A673 (cell line): ENCODE measurements at regions not wholly inside any gene's neighbourhood (a gene's known extent, or its start where the extent isn't known, plus 50 kb on each side); places are given as distances from the start of the nearest gene placed in this dataset.

Experiments used
- BruUV-seq: library from RNA; stranded (reverse); fragments of 400-500 nt; replicated peaks from 2 replicates; lab custom pipeline; 2021; lab: Mats Ljungman, UMichigan
- CTCF ChIA-PET: fragments of 300-600 bp; sonication (Branson Sonifier 250); formaldehyde crosslinking; loops from one replicate; lab custom pipeline; 2022; ENCODE audit warnings: antibody characterized with exemption; lab: Charles Lee
- POLR2A ChIA-PET: fragments of 300-600 bp; sonication (Branson Sonifier 250); formaldehyde crosslinking; loops from one replicate; lab custom pipeline; 2022; ENCODE audit warnings: antibody characterized with exemption; ENCODE audit not compliant: low non-redundant PET; lab: Charles Lee
- DNase-seq: peaks from one replicate; pipeline ENCODE4 v3.0.0-alpha.2; 2015; ENCODE audit warnings: low spot score
- H3K27ac ChIP-seq: fragments of 200-600 bp; sonication (generic); 2 replicates; pipeline ENCODE4 v1.5.1; 2016; ENCODE audit warnings: mixed run types, low read depth, mild to moderate bottlenecking, mixed read lengths, antibody characterized with exemption, low read length; ENCODE audit not compliant: poor library complexity, severe bottlenecking
- H3K27me3 ChIP-seq: fragments of 200-600 bp; sonication (generic); replicated peaks from 2 replicates; pipeline ENCODE4 v1.6.1; 2017; ENCODE audit warnings: mixed run types, low read depth, mild to moderate bottlenecking, mixed read lengths, antibody characterized with exemption, low read length; ENCODE audit not compliant: insufficient read depth, poor library complexity
- H3K36me3 ChIP-seq: fragments of 200-600 bp; sonication (generic); 2 replicates; pipeline ENCODE4 v1.6.1; 2016; ENCODE audit warnings: mixed run types, mild to moderate bottlenecking, mixed read lengths, antibody characterized with exemption, low read length; ENCODE audit not compliant: insufficient read depth, poor library complexity, severe bottlenecking
- H3K4me1 ChIP-seq: fragments of 200-600 bp; sonication (generic); 2 replicates; pipeline ENCODE4 v1.6.1; 2017; ENCODE audit warnings: mixed run types, mild to moderate bottlenecking, mixed read lengths, antibody characterized with exemption, low read length; ENCODE audit not compliant: insufficient read depth, poor library complexity, severe bottlenecking
- H3K4me3 ChIP-seq: fragments of 200-600 bp; sonication (generic); 2 replicates; pipeline ENCODE4 v1.5.1; 2016; ENCODE audit warnings: low read depth, mixed run types, mild to moderate bottlenecking, mixed read lengths, low read length; ENCODE audit not compliant: poor library complexity, severe bottlenecking
- H3K9me3 ChIP-seq: fragments of 200-600 bp; sonication (generic); 2 replicates; pipeline ENCODE4 v1.6.1; 2016; ENCODE audit warnings: mixed run types, low read depth, mild to moderate bottlenecking, mixed read lengths, antibody characterized with exemption, low read length; ENCODE audit not compliant: poor library complexity, severe bottlenecking
- EZH2 ChIP-seq: fragments of 200-600 bp; sonication (generic); IDR thresholded peaks from 2 replicates; pipeline ENCODE4 v1.6.1; 2017; ENCODE audit warnings: borderline replicate concordance, low read depth, mild to moderate bottlenecking, mixed read lengths, antibody characterized with exemption, low read length; ENCODE audit not compliant: poor library complexity, severe bottlenecking
- intact Hi-C: fragments of 100-400 bp; cut with micrococcal nuclease; formaldehyde crosslinking; loops from one replicate; pipeline ENCODE4 v1.10.0; 2022; ENCODE audit not compliant: unreplicated experiment
- TF ChIP-seq, protein P1 (sequence below): fragments of 300-800, 200-600 bp; sonication (generic); conservative IDR thresholded peaks from 2 replicates; pipeline ENCODE4 v1.5.1; 2017; ENCODE audit warnings: low read depth, mild to moderate bottlenecking, antibody characterized with exemption, low read length, moderate library complexity, mixed read lengths

GRCh38 chr2:164314148-164314547, 307.1 kb downstream of the GRB14 start:
- POLR2A ChIA-PET: no interaction called here
- H3K36me3 ChIP-seq: no peaks in the 10 kb centered on the region
- no TSS peak for BruUV-seq
- DNase-seq: no peak
- peaks cover 20% of the 10 kb centered on the region for H3K27me3 ChIP-seq
- intact Hi-C loops: no loop called here
- CTCF ChIA-PET: no interaction called here
- no peaks in the 10 kb centered on the region for H3K9me3 ChIP-seq
- H3K4me3 ChIP-seq: no peak overlapping the region
- TF ChIP-seq, protein P1, sequence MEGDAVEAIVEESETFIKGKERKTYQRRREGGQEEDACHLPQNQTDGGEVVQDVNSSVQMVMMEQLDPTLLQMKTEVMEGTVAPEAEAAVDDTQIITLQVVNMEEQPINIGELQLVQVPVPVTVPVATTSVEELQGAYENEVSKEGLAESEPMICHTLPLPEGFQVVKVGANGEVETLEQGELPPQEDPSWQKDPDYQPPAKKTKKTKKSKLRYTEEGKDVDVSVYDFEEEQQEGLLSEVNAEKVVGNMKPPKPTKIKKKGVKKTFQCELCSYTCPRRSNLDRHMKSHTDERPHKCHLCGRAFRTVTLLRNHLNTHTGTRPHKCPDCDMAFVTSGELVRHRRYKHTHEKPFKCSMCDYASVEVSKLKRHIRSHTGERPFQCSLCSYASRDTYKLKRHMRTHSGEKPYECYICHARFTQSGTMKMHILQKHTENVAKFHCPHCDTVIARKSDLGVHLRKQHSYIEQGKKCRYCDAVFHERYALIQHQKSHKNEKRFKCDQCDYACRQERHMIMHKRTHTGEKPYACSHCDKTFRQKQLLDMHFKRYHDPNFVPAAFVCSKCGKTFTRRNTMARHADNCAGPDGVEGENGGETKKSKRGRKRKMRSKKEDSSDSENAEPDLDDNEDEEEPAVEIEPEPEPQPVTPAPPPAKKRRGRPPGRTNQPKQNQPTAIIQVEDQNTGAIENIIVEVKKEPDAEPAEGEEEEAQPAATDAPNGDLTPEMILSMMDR: no peak
- TF ChIP-seq EZH2: no peak
- no peak overlapping the region for H3K27ac ChIP-seq
- no peaks in the 10 kb centered on the region for H3K4me1 ChIP-seq

GRCh38 chr2:164306872-164307271, 314.4 kb downstream of the GRB14 start:
- no peak overlapping the region for H3K4me3 ChIP-seq
- H3K4me1 ChIP-seq: no peaks in the 10 kb centered on the region
- no peaks in the 10 kb centered on the region for H3K9me3 ChIP-seq
- peaks cover 8% of the 10 kb centered on the region for H3K27me3 ChIP-seq
- TF ChIP-seq, protein P1: no peak
- CTCF ChIA-PET: no interaction called here
- no TSS peak for BruUV-seq
- no peak overlapping the region for H3K27ac ChIP-seq
- intact Hi-C loops: no loop called here
- no peak for DNase-seq
- POLR2A ChIA-PET: no interaction called here
- no peaks in the 10 kb centered on the region for H3K36me3 ChIP-seq

DNA sequence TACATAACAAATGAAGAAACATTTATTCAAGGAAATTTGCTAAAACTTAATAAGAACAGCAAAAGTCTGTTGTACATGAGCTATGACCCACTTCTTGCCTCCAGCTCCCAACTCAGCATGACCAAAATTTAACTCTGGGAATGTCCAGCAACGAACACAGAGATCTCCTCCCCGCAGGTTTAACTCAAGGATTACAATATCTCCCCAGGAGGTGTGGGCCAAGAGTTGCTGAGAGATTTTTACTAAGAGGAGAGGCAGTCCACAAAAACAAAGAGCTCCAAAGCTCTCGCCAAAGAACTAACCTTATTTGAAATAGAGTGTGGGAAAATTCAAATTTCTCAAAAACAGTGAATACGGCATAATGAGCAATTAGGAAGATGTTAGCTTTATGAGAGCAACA, 318.5 kb downstream of the GRB14 start:
- H3K4me1 ChIP-seq: no peaks in the 10 kb centered on the region
- no peak for TF ChIP-seq EZH2
- TF ChIP-seq, protein P1: no peak
- ChIA-PET CTCF (no interaction called here), POLR2A (no interaction called here)
- no peak for DNase-seq
- no peaks in the 10 kb centered on the region for H3K9me3 ChIP-seq
- no TSS peak for BruUV-seq
- intact Hi-C loops: no loop called here
- no peak overlapping the region for H3K4me3 ChIP-seq
- peaks cover 4% of the 10 kb centered on the region for H3K27me3 ChIP-seq
- no peak overlapping the region for H3K27ac ChIP-seq
- no peaks in the 10 kb centered on the region for H3K36me3 ChIP-seq
